ENCODE measurements at regions not wholly inside any gene's neighbourhood (a gene's known extent, or its start where the extent isn't known, plus 50 kb on each side); places are given as distances from the start of the nearest gene placed in this dataset.

DNA sequence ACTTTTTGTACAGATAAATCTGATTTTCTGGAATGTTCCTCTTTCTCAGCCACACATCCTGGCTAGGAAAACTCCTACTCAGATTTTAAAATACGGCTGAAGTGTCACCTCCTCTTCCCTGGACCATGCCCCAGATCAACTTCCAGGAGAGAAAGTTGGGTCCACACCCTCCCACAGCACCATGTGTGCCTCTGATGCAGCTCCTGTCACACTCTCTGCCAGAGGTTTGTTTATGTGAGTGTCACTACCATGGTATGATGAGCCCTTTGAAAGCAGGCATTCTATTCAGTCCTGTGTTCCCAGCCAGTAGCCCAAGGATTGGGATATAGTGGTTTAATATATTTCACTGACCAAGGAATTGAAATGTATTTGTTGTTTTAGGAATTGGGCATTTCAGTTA lies 287.2 kb upstream of the ATP2B1 start:
- Histone ChIP-seq H3K36me3 (ENCODE audit: control insufficient read depth, insufficient read depth, low read length) (no peaks in the 10 kb centered on the region), H3K27me3 (ENCODE audit: control insufficient read depth, insufficient read depth, low read length, poor library complexity, severe bottlenecking) (no peaks in the 10 kb centered on the region), H3K27ac (ENCODE audit: insufficient read depth, low read depth, low read length, poor library complexity, severe bottlenecking) (no peak overlapping the region), H3K9me3 (ENCODE audit: control insufficient read depth, low read length) (no peaks in the 10 kb centered on the region), H3K4me3 (ENCODE audit: insufficient read depth, low read depth, low read length) (no peak overlapping the region), H3K4me1 (ENCODE audit: control insufficient read depth, insufficient read depth, low read length) (no peaks in the 10 kb centered on the region)
- 88 to 91% methylated on average over 1 of the region's 1 CpG for WGBS, 2 experiments

DNA sequence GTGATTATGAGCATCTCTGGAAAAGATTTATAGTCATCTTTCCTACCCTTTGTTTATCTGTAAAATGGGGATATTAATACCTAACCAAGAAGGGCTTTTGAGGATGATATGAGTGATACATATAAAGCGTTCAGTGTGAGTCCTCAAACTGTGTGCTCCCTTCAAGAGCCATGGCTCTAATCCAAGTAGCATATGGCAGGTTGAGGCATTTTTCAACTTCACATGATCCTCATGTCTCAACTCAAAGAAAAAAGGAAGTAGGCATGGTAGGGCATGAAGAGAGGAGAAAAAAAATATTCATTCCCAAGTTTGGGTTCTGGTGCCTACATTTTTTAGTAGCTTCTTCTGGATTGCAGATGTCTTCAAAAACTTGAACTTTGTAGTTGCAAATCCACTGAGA lies 286.3 kb upstream of the ATP2B1 start:
- WGBS, 2 experiments: 91 to 94% methylated on average over 1 of the region's 1 CpG
- H3K4me1 ChIP-seq (ENCODE audit: control insufficient read depth, insufficient read depth, low read length): no peaks in the 10 kb centered on the region
- H3K27ac ChIP-seq (ENCODE audit: insufficient read depth, low read depth, low read length, poor library complexity, severe bottlenecking): no peak overlapping the region
- H3K9me3 ChIP-seq (ENCODE audit: control insufficient read depth, low read length): no peaks in the 10 kb centered on the region
- H3K36me3 ChIP-seq (ENCODE audit: control insufficient read depth, insufficient read depth, low read length): no peaks in the 10 kb centered on the region
- H3K4me3 ChIP-seq (ENCODE audit: insufficient read depth, low read depth, low read length): no peak overlapping the region
- H3K27me3 ChIP-seq (ENCODE audit: control insufficient read depth, insufficient read depth, low read length, poor library complexity, severe bottlenecking): no peaks in the 10 kb centered on the region

DNA sequence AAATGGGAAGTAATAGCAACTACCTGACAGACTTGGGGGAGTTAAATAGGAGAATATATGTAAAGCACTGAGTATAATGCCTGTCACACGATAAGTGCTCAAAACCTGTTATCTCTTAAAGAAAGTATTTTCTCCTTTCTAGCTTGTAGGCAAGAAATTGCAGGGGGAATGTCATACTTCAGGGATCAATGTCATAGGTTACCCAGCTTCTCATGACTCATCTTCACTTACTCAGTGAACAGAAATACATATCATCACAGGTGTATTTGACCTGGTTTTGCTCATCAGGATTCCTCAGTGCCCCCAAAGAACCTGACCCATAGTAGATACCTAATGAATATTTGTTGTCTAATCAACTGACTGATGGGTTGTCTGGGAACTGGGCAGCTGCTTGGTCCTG lies 285.0 kb upstream of the ATP2B1 start:
- Histone ChIP-seq H3K27me3 (ENCODE audit: control insufficient read depth, insufficient read depth, low read length, poor library complexity, severe bottlenecking) (no peaks in the 10 kb centered on the region), H3K4me3 (ENCODE audit: insufficient read depth, low read depth, low read length) (no peak overlapping the region), H3K9me3 (ENCODE audit: control insufficient read depth, low read length) (no peaks in the 10 kb centered on the region), H3K4me1 (ENCODE audit: control insufficient read depth, insufficient read depth, low read length) (no peaks in the 10 kb centered on the region), H3K36me3 (ENCODE audit: control insufficient read depth, insufficient read depth, low read length) (no peaks in the 10 kb centered on the region), H3K27ac (ENCODE audit: insufficient read depth, low read depth, low read length, poor library complexity, severe bottlenecking) (no peak overlapping the region)
- WGBS, 2 experiments: 100% methylated on average over 1 of the region's 1 CpG

DNA sequence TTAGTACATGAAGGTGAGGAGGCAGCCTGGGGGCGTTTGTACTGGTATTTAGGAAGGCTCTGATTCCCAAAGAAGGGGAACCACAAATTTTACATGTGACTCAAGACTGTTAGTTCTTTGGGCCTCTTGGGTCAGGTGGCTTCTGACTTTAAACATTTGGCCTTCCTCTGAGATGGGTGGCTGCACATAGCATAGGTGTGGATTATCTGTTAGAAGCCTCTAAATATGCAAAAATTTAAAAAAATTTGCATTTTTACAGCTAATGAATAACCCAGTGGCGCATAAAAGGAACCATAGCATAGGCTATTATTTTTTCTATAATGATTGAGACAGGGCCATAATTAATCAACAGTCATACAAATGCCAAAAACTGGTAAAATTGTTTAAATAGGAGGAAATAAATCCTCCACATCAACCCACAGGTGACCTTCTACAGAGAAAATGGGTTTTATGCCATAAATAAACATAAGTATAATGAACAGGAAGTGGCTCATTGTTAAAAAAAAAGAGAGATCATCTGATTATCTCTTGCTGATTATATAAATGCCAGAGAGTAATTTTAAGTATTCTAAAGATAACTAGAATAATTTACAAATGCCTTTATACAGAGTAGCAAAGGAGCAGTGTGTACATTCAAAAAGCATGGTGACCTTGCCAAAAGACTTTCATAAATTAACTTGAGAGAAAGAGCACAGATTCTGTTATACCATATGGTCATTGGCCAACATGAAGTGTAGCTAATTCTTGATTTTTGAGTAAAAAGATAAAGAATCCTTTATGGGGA lies 284.2 kb upstream of the ATP2B1 start:
- Histone ChIP-seq H3K4me1 (ENCODE audit: control insufficient read depth, insufficient read depth, low read length) (no peaks in the 10 kb centered on the region), H3K9me3 (ENCODE audit: control insufficient read depth, low read length) (no peaks in the 10 kb centered on the region), H3K27me3 (ENCODE audit: control insufficient read depth, insufficient read depth, low read length, poor library complexity, severe bottlenecking) (no peaks in the 10 kb centered on the region), H3K4me3 (ENCODE audit: insufficient read depth, low read depth, low read length) (no peak overlapping the region), H3K36me3 (ENCODE audit: control insufficient read depth, insufficient read depth, low read length) (no peaks in the 10 kb centered on the region), H3K27ac (ENCODE audit: insufficient read depth, low read depth, low read length, poor library complexity, severe bottlenecking) (no peak overlapping the region)
- WGBS, 2 experiments: 65 to 81% methylated on average over 1 of the region's 2 CpGs

DNA sequence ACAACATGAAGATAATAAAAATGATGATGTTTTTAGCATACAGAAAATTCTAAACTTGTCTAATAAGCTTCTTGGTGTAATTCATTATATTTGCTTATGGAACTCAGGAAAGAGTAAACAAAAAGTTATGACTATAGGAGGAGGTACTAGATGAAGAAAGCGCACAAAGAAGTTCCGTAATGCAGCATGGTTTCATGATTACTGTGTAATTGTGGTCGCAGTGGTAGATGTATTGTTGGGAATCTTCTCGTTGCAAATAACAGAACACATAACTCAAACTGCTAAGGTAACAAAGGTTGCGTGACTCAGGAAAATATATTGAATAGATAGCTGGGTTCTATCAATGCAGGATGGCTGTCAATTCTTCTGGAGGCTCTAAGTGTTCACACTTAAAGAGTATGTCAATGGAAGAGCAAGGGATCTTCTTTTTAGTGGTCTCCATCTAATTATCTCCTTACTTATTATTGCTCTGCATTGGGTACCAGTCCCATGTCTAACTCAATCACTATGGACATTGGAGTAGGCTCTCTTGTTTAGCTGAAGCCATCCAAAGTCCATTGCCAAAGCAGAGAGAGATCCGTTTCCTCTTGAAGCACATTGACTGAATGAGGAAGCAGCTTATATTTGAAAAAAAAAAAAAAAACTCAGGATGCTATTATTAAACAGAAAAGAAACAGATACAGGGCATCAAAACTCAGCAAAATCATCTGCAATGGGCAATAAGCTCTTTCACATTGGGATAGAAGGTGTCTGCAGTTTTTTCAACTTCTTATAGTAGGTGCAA lies 283.4 kb upstream of the ATP2B1 start:
- WGBS, 2 experiments: 95 to 97% methylated on average over 5 to 6 of the region's 6 CpGs
- no peak overlapping the region for H3K27ac ChIP-seq (ENCODE audit: insufficient read depth, low read depth, low read length, poor library complexity, severe bottlenecking)

DNA sequence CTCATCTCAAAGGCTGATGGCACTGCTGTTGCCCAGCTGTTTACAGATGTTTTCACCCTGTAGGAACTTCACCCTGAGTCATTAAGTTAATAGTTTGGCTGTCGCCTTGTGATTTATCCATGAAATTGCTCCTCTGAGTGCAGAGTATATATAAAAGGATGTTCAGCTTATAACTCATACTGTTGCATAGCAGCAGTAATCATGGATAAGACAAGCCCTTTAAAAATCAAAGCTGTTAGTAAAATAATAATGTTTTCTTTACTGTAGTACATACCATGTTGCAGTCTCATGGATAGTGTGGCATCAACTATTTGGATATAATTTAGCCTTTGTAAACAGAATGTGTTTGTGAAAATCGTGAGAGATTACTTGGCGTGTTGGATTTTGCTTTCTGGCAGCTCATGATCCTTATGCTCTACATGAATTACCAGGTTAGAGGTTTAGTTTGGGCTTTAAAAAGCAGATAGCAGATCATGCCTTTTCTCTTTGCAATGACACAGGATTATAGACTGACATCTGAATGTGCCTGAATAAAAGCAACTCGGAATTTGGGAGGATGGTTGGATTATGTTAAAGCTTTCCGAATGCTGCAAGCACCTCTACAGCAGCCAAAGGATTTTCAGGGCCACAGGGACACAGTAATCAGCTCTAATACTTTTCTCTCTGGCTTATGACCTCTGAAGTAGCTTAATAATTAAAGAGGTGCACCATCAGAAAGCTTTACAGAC lies 279.7 kb upstream of the ATP2B1 start:
- H3K27ac ChIP-seq (ENCODE audit: insufficient read depth, low read depth, low read length, poor library complexity, severe bottlenecking): no peak overlapping the region
- WGBS, 2 experiments: 91 to 93% methylated on average over 5 of the region's 5 CpGs
- H3K9me3 ChIP-seq (ENCODE audit: control insufficient read depth, low read length): no peaks in the 10 kb centered on the region
- H3K27me3 ChIP-seq (ENCODE audit: control insufficient read depth, insufficient read depth, low read length, poor library complexity, severe bottlenecking): no peaks in the 10 kb centered on the region
- no peaks in the 10 kb centered on the region for H3K4me1 ChIP-seq (ENCODE audit: control insufficient read depth, insufficient read depth, low read length)
- no peaks in the 10 kb centered on the region for H3K36me3 ChIP-seq (ENCODE audit: control insufficient read depth, insufficient read depth, low read length)
- no peak overlapping the region for H3K4me3 ChIP-seq (ENCODE audit: insufficient read depth, low read depth, low read length)

More for the DNA sequence above, 283.4 kb upstream of the ATP2B1 start:
- H3K4me3 ChIP-seq (ENCODE audit: insufficient read depth, low read depth, low read length): no peak overlapping the region
- H3K9me3 ChIP-seq (ENCODE audit: control insufficient read depth, low read length): no peaks in the 10 kb centered on the region
- H3K4me1 ChIP-seq (ENCODE audit: control insufficient read depth, insufficient read depth, low read length): no peaks in the 10 kb centered on the region
- H3K27me3 ChIP-seq (ENCODE audit: control insufficient read depth, insufficient read depth, low read length, poor library complexity, severe bottlenecking): no peaks in the 10 kb centered on the region
- H3K36me3 ChIP-seq (ENCODE audit: control insufficient read depth, insufficient read depth, low read length): no peaks in the 10 kb centered on the region

DNA sequence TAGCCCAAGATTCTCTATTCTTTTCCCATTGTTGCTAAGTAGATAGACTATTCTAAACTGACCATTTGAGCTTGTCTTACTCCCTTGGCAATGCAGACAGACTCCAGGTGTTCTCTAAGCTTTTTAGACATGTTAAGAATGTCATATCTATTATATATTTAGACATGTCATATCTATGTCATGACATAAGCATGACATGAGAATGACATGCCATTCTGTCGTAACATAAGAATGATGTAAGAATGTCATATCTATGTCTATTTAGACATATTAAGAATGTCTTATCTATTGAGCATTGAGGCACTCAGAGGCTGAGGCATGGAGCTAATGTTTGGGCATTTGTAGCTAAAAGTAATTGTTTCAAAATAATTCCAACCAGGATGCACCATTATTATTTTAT lies 277.3 kb upstream of the ATP2B1 start:
- H3K36me3 ChIP-seq (ENCODE audit: control insufficient read depth, insufficient read depth, low read length): no peaks in the 10 kb centered on the region
- H3K9me3 ChIP-seq (ENCODE audit: control insufficient read depth, low read length): no peaks in the 10 kb centered on the region
- no peaks in the 10 kb centered on the region for H3K4me1 ChIP-seq (ENCODE audit: control insufficient read depth, insufficient read depth, low read length)
- WGBS, 2 experiments: 100% methylated on average over 1 of the region's 1 CpG; no CpG with 5 or more reads in 1 of the 2 experiments
- H3K27ac ChIP-seq (ENCODE audit: insufficient read depth, low read depth, low read length, poor library complexity, severe bottlenecking): no peak overlapping the region
- no peak overlapping the region for H3K4me3 ChIP-seq (ENCODE audit: insufficient read depth, low read depth, low read length)
- H3K27me3 ChIP-seq (ENCODE audit: control insufficient read depth, insufficient read depth, low read length, poor library complexity, severe bottlenecking): no peaks in the 10 kb centered on the region

DNA sequence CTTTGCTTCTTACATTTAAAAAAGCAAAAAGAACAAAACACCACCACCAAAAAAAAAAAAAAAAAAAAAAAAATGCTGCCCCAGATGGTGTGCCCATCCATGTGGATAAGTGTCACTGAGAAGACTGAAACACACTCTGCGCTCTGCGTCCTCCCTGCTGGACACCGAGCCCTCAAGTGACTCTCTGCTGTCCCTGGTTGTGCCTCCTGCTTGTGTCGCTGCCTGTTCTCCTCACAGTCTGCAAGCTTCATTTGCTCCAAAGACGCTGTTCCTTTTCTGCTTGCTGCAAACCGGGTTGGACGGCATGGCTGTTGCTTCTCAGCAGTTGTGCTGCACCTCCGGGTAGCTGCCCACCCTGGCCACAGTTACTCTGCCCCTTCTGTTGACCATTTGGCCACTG lies 276.2 kb upstream of the ATP2B1 start:
- H3K27me3 ChIP-seq (ENCODE audit: control insufficient read depth, insufficient read depth, low read length, poor library complexity, severe bottlenecking): no peaks in the 10 kb centered on the region
- no peaks in the 10 kb centered on the region for H3K36me3 ChIP-seq (ENCODE audit: control insufficient read depth, insufficient read depth, low read length)
- no peak overlapping the region for H3K27ac ChIP-seq (ENCODE audit: insufficient read depth, low read depth, low read length, poor library complexity, severe bottlenecking)
- no peak overlapping the region for H3K4me3 ChIP-seq (ENCODE audit: insufficient read depth, low read depth, low read length)
- H3K4me1 ChIP-seq (ENCODE audit: control insufficient read depth, insufficient read depth, low read length): no peaks in the 10 kb centered on the region
- H3K9me3 ChIP-seq (ENCODE audit: control insufficient read depth, low read length): no peaks in the 10 kb centered on the region
- 89 to 93% methylated on average over 8 of the region's 8 CpGs for WGBS, 2 experiments

DNA sequence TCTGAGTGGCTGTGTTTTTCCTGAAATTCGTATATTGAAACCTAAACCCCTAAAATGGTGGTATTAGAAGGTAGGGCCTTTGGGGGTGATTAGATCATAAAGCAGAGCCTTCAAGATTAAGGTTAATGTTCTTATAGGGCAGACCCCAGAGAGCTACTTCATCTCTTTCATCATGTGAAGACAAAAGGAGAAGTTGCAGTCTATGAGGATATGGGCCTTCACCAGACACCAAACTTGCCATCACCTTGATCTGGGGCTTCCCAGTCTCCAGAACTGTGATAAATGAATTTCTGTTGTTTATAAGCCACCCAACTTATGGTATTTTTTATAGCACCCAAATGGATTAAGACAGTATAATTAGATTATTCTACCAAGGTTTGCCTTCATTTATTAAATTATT lies 275.0 kb upstream of the ATP2B1 start:
- H3K27me3 ChIP-seq (ENCODE audit: control insufficient read depth, insufficient read depth, low read length, poor library complexity, severe bottlenecking): no peaks in the 10 kb centered on the region
- no peaks in the 10 kb centered on the region for H3K4me1 ChIP-seq (ENCODE audit: control insufficient read depth, insufficient read depth, low read length)
- H3K9me3 ChIP-seq (ENCODE audit: control insufficient read depth, low read length): no peaks in the 10 kb centered on the region
- 90 to 100% methylated on average over 1 of the region's 1 CpG for whole genome bisulfite sequencing, 2 experiments
- no peak overlapping the region for H3K4me3 ChIP-seq (ENCODE audit: insufficient read depth, low read depth, low read length)
- H3K36me3 ChIP-seq (ENCODE audit: control insufficient read depth, insufficient read depth, low read length): no peaks in the 10 kb centered on the region
- H3K27ac ChIP-seq (ENCODE audit: insufficient read depth, low read depth, low read length, poor library complexity, severe bottlenecking): no peak overlapping the region

DNA sequence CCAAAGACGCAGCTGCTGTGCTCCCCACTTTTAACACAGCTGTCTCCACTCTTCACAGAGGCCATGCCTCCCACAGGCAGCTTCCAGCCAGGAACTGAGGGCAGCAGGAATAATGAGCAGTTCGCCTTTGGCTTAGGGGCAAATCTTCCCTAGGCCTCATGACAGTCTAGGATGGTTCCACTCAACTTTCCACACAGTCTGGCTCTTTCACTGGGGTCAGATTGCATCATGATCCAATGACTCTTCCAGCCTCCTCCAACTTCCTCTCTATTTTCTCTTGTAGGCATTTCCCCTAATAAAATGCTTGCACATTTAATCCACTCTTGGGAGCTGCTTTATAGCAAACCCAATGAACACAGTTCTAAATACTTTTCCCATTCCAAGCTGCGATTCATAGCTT lies 271.6 kb upstream of the ATP2B1 start:
- no peaks in the 10 kb centered on the region for H3K36me3 ChIP-seq (ENCODE audit: control insufficient read depth, insufficient read depth, low read length)
- no peaks in the 10 kb centered on the region for H3K9me3 ChIP-seq (ENCODE audit: control insufficient read depth, low read length)
- H3K4me1 ChIP-seq (ENCODE audit: control insufficient read depth, insufficient read depth, low read length): no peaks in the 10 kb centered on the region
- WGBS, 2 experiments: 90 to 94% methylated on average over 3 of the region's 3 CpGs
- no peaks in the 10 kb centered on the region for H3K27me3 ChIP-seq (ENCODE audit: control insufficient read depth, insufficient read depth, low read length, poor library complexity, severe bottlenecking)
- no peak overlapping the region for H3K27ac ChIP-seq (ENCODE audit: insufficient read depth, low read depth, low read length, poor library complexity, severe bottlenecking)
- no peak overlapping the region for H3K4me3 ChIP-seq (ENCODE audit: insufficient read depth, low read depth, low read length)
